GM18951 (cell line): ENCODE measurements at regions not wholly inside any gene's neighbourhood (a gene's known extent, or its start where the extent isn't known, plus 50 kb on each side); places are given as distances from the start of the nearest gene placed in this dataset.

Experiments
- POLR2A ChIP-seq: IDR thresholded peaks from 4 replicates; pipeline ENCODE4 v1.6.1; 2011; ENCODE audit warnings: mild to moderate bottlenecking; ENCODE audit not compliant: insufficient read length, insufficient read depth; ENCODE audit errors: extremely low read depth
- in situ Hi-C: fragments of 300-500 bp; cut with MboI; formaldehyde crosslinking; loops from one replicate; pipeline ENCODE4 v1.12.0; 2022; ENCODE audit warnings: low sequenced_read_pairs, mixed read lengths, inconsistent platforms; ENCODE audit not compliant: unreplicated experiment

- no peak for TF ChIP-seq POLR2A
- in situ Hi-C loops: no loop called here
Measured at GRCh38 chr5:164472165-164472564, 966.7 kb downstream of the MAT2B start.

- in situ Hi-C loops: loop anchor here (25.0 kb wide), 1 partner anchor 763 kb away; no protein-coding TSS in a partner anchor
- TF ChIP-seq POLR2A: no peak
Measured at GRCh38 chr5:164475339-164475977, 970.0 kb downstream of the MAT2B start.

- in situ Hi-C loops: loop anchor here (25.0 kb wide), 1 partner anchor 769 kb away; no protein-coding TSS in a partner anchor
- no peak for TF ChIP-seq POLR2A
Measured at GRCh38 chr5:164481270-164481669, 975.9 kb downstream of the MAT2B start.

GRCh38 chr5:164482351-164482750 is 976.9 kb downstream of the MAT2B start:
- in situ Hi-C loops: loop anchor here (25.0 kb wide), 1 partner anchor 770 kb away; no protein-coding TSS in a partner anchor
- TF ChIP-seq POLR2A: no peak

- no peak for TF ChIP-seq POLR2A
- in situ Hi-C loops: loop anchor here (25.0 kb wide), 1 partner anchor 773 kb away; no protein-coding TSS in a partner anchor
Measured at GRCh38 chr5:164484948-164485347, 979.5 kb downstream of the MAT2B start.

- in situ Hi-C loops: loop anchor here (25.0 kb wide), 1 partner anchor 776 kb away; no protein-coding TSS in a partner anchor
- no peak for TF ChIP-seq POLR2A
Measured at GRCh38 chr5:164487939-164488338, 982.5 kb downstream of the MAT2B start.

GRCh38 chr5:164497311-164498064 is 992.1 kb downstream of the MAT2B start:
- in situ Hi-C loops: loop anchor here (25.0 kb wide), 1 partner anchor 785 kb away; no protein-coding TSS in a partner anchor

GRCh38 chr5:164498438-164498837 is 993.0 kb downstream of the MAT2B start:
- TF ChIP-seq POLR2A: no peak
- in situ Hi-C loops: loop anchor here (25.0 kb wide), 1 partner anchor 786 kb away; no protein-coding TSS in a partner anchor

More at GRCh38 chr5:164497311-164498064, 992.1 kb downstream of the MAT2B start:
- TF ChIP-seq POLR2A: no peak

GRCh38 chr5:164500856-164501255 is 995.4 kb downstream of the MAT2B start:
- in situ Hi-C loops: loop anchor here (25.0 kb wide), 2 partner anchors 489 to 939 kb away; no protein-coding TSS in a partner anchor

GRCh38 chr5:164501344-164501743 is 995.9 kb downstream of the MAT2B start:
- TF ChIP-seq POLR2A: no peak
- in situ Hi-C loops: loop anchor here (25.0 kb wide), 2 partner anchors 489 to 939 kb away; no protein-coding TSS in a partner anchor

More at GRCh38 chr5:164500856-164501255, 995.4 kb downstream of the MAT2B start:
- no peak for TF ChIP-seq POLR2A

GRCh38 chr5:164504141-164504772 is 998.8 kb downstream of the MAT2B start:
- TF ChIP-seq POLR2A: no peak
- in situ Hi-C loops: loop anchor here (25.0 kb wide), 2 partner anchors 492 to 942 kb away; no protein-coding TSS in a partner anchor

- no peak for TF ChIP-seq POLR2A
- in situ Hi-C loops: loop anchor here (25.0 kb wide), 2 partner anchors 493 to 943 kb away; no protein-coding TSS in a partner anchor
Measured at GRCh38 chr5:164505791-164506190, 1000.4 kb downstream of the MAT2B start.

- in situ Hi-C loops: loop anchor here (25.0 kb wide), 2 partner anchors 506 to 956 kb away; no protein-coding TSS in a partner anchor
- TF ChIP-seq POLR2A: no peak
Measured at GRCh38 chr5:164518067-164518740, 1012.8 kb downstream of the MAT2B start.

- in situ Hi-C loops: loop anchor here (25.0 kb wide), 2 partner anchors 506 to 956 kb away; no protein-coding TSS in a partner anchor
Measured at GRCh38 chr5:164518741-164519080, 1013.3 kb downstream of the MAT2B start.

More at GRCh38 chr5:164518741-164519080, 1013.3 kb downstream of the MAT2B start:
- TF ChIP-seq POLR2A: no peak
